HCT116 (cell line): ENCODE measurements at regions not wholly inside any gene's neighbourhood (a gene's known extent, or its start where the extent isn't known, plus 50 kb on each side); places are given as distances from the start of the nearest gene placed in this dataset.

Experiments
- ATAC-seq: fragments of 200-7000 bp; cut with Tn5 transposase; 2 replicates; pipeline ENCODE4 v1.9.1; 2020; ENCODE audit warnings: mild to moderate bottlenecking, moderate library complexity
- BruUV-seq: library from RNA; stranded (reverse); fragments of 400-500 nt; replicated peaks from 2 replicates; lab custom pipeline; 2021; lab: Mats Ljungman, UMichigan
- CTCF ChIA-PET: fragments of 300-600 bp; sonication (Branson Sonifier 250); formaldehyde crosslinking; loops from one replicate; lab custom pipeline; 2021; ENCODE audit warnings: antibody characterized with exemption; lab: Charles Lee
- POLR2A ChIA-PET: fragments of 300-600, 350-600 bp; sonication (Branson Sonifier 250); formaldehyde crosslinking; loops from one replicate; lab custom pipeline; 2021; ENCODE audit warnings: antibody characterized with exemption; lab: Charles Lee
- RAD21 ChIA-PET, 2 experiments: fragments of 300-600 bp; sonication (Branson Sonifier 250); formaldehyde crosslinking; loops; one replicate each; lab custom pipeline; 2023; ENCODE audit warnings: low total read pairs in 2 of 2; ENCODE audit not compliant: uncharacterized antibody in 2 of 2, unreplicated experiment in 2 of 2, low non-redundant PET in 1 of 2; lab: Charles Lee
- DNase-seq: peaks from one replicate; pipeline ENCODE4 v3.0.0-alpha.2; 2010; ENCODE audit warnings: low read depth, low spot score
- H2AFZ ChIP-seq: fragments of 200-600 bp; shearing (Covaris generic), sonication (generic); 2 replicates; pipeline ENCODE4 v1.6.1; 2017; ENCODE audit warnings: low read depth, mixed run types, mixed read lengths, antibody characterized with exemption, low read length; ENCODE audit not compliant: poor library complexity, severe bottlenecking
- H3K27ac ChIP-seq: 2 replicates; pipeline ENCODE4 v1.5.1; 2012; ENCODE audit warnings: low read depth, low read length
- H3K27me3 ChIP-seq: fragments of 200-600 bp; sonication (generic); 2 replicates; pipeline ENCODE4 v1.6.1; 2016; ENCODE audit warnings: mixed run types, low read length, mixed read lengths; ENCODE audit not compliant: insufficient read depth
- H3K36me3 ChIP-seq, 2 experiments: fragments of 200-500 bp in 1 of 2; fragments of 200-600 bp in 1 of 2; sonication (Bioruptor generic) in 1 of 2; sonication (generic) in 1 of 2; 2 replicates each; pipeline versions ENCODE4 v1.5.1 to v1.6.1; 2014 to 2016; ENCODE audit warnings: low read length in 2 of 2, inconsistent platforms in 1 of 2, mixed read lengths in 1 of 2, mixed run types in 1 of 2; ENCODE audit not compliant: insufficient read depth in 2 of 2, control insufficient read depth in 1 of 2
- H3K4me1 ChIP-seq, 2 experiments: fragments of 200-600 bp in 1 of 2; sonication (generic) in 1 of 2; 2 replicates each; pipeline versions ENCODE4 v1.5.1 to v1.6.1; 2012 to 2017; ENCODE audit warnings: low read length in 2 of 2, inconsistent platforms in 1 of 2, mild to moderate bottlenecking in 1 of 2, mixed read lengths in 1 of 2, mixed run types in 1 of 2, moderate library complexity in 1 of 2; ENCODE audit not compliant: insufficient read depth in 2 of 2, control insufficient read depth in 1 of 2
- H3K4me2 ChIP-seq: fragments of 200-600 bp; sonication (generic); 2 replicates; pipeline ENCODE4 v1.6.1; 2017; ENCODE audit warnings: mixed run types, low read length, mixed read lengths
- H3K4me3 ChIP-seq, 2 experiments: fragments of 200-600 bp in 1 of 2; sonication (generic) in 1 of 2; replicated peaks in 1 of 2; 2 replicates each; pipeline ENCODE4 v1.5.1; 2011 to 2016; ENCODE audit warnings: low read length in 2 of 2, control low read depth in 1 of 2, low read depth in 1 of 2, mild to moderate bottlenecking in 1 of 2, mixed read lengths in 1 of 2, mixed run types in 1 of 2
- H3K79me2 ChIP-seq: fragments of 200-600 bp; sonication (generic); 2 replicates; pipeline ENCODE4 v1.6.1; 2017; ENCODE audit warnings: mild to moderate bottlenecking, mixed run types, low read length, moderate library complexity, mixed read lengths; ENCODE audit not compliant: insufficient read depth
- H3K9ac ChIP-seq: fragments of 200-600 bp; sonication (generic); 2 replicates; pipeline ENCODE4 v1.6.1; 2016; ENCODE audit warnings: low read length, mixed read lengths
- H3K9me2 ChIP-seq: fragments of 200-600 bp; sonication (generic), shearing (Covaris generic); 2 replicates; pipeline ENCODE4 v1.6.1; 2017; ENCODE audit warnings: mixed run types, mild to moderate bottlenecking, moderate library complexity; ENCODE audit not compliant: insufficient read depth
- H3K9me3 ChIP-seq, 2 experiments: fragments of 200-500 bp in 1 of 2; fragments of 200-600 bp in 1 of 2; sonication (Bioruptor generic) in 1 of 2; sonication (generic) in 1 of 2; 2 replicates each; pipeline ENCODE4 v1.6.1; 2014 to 2017; ENCODE audit warnings: low read length in 2 of 2, mixed read lengths in 2 of 2, inconsistent platforms in 1 of 2, low read depth in 1 of 2, mild to moderate bottlenecking in 1 of 2, mixed run types in 1 of 2, moderate library complexity in 1 of 2; ENCODE audit not compliant: control insufficient read depth in 1 of 2, insufficient read depth in 1 of 2
- H4K20me1 ChIP-seq: fragments of 200-600 bp; sonication (generic), shearing (Covaris generic); 2 replicates; pipeline ENCODE4 v1.6.1; 2017; ENCODE audit warnings: mixed run types, mild to moderate bottlenecking, moderate library complexity; ENCODE audit not compliant: insufficient read depth
- CEBPB ChIP-seq: IDR thresholded peaks from 2 replicates; pipeline ENCODE4 v1.6.1; 2012; ENCODE audit warnings: low read depth
- CTCF ChIP-seq, 3 experiments: fragments of 200-600 bp in 1 of 3; sonication (generic) in 1 of 3; IDR thresholded peaks in 2 of 3; conservative IDR thresholded peaks in 1 of 3; 2 replicates each; pipeline ENCODE4 v1.5.1; 2012 to 2017; ENCODE audit warnings: low read depth in 2 of 3, low read length in 2 of 3, antibody characterized with exemption in 1 of 3, borderline replicate concordance in 1 of 3, control low read depth in 1 of 3, mild to moderate bottlenecking in 1 of 3, mixed read lengths in 1 of 3, mixed run types in 1 of 3, moderate library complexity in 1 of 3; ENCODE audit not compliant: insufficient read depth in 1 of 3
- ELF1 ChIP-seq: IDR thresholded peaks from 2 replicates; pipeline ENCODE4 v1.6.1; 2012; ENCODE audit warnings: low read depth, borderline replicate concordance
- EZH2 ChIP-seq: fragments of 200-600 bp; sonication (generic); IDR thresholded peaks from 2 replicates; pipeline ENCODE4 v1.6.1; 2017; ENCODE audit warnings: antibody characterized with exemption, mixed run types
- FOSL1 ChIP-seq: IDR thresholded peaks from 2 replicates; pipeline ENCODE4 v1.6.1; 2012; ENCODE audit warnings: low read depth
- MAX ChIP-seq: IDR thresholded peaks from 2 replicates; pipeline ENCODE4 v1.6.1; 2012
- POLR2AphosphoS5 ChIP-seq: IDR thresholded peaks from 2 replicates; pipeline ENCODE4 v1.6.1; 2011; ENCODE audit warnings: mild to moderate bottlenecking, low read depth, low read length, moderate library complexity
- RAD21 ChIP-seq: IDR thresholded peaks from 2 replicates; pipeline ENCODE4 v1.6.1; 2012; ENCODE audit warnings: low read depth, mild to moderate bottlenecking
- SRF ChIP-seq: IDR thresholded peaks from 2 replicates; pipeline ENCODE4 v1.6.1; 2012; ENCODE audit warnings: low read depth
- TCF7L2 ChIP-seq: IDR thresholded peaks from 2 replicates; pipeline ENCODE4 v1.7.0; 2011; ENCODE audit warnings: borderline replicate concordance, inconsistent platforms; ENCODE audit not compliant: insufficient read depth, insufficient read length; ENCODE audit errors: extremely low read depth
- YY1 ChIP-seq: IDR thresholded peaks from 2 replicates; pipeline ENCODE4 v1.6.1; 2011; ENCODE audit warnings: low read length, low read depth, moderate library complexity, mild to moderate bottlenecking; ENCODE audit not compliant: insufficient replicate concordance; ENCODE audit errors: extremely low read depth
- ZBTB33 ChIP-seq: IDR thresholded peaks from 2 replicates; pipeline ENCODE4 v1.6.1; 2011; ENCODE audit warnings: mild to moderate bottlenecking, low read length, moderate library complexity; ENCODE audit not compliant: insufficient replicate concordance; ENCODE audit errors: extremely low read depth
- ZFX ChIP-seq: fragments of 450-650 bp; IDR thresholded peaks from 2 replicates; pipeline ENCODE4 v1.6.1; 2017
- intact Hi-C: fragments of 100-400 bp; cut with micrococcal nuclease; formaldehyde crosslinking; loops from 2 replicates; pipeline ENCODE4 v1.10.0; 2022

- H3K36me3 ChIP-seq = no peaks in the 10 kb centered on the region
- TF ChIP-seq ELF1 (no peak), FOSL1 (no peak), POLR2AphosphoS5 (no peak), CTCF (IDR thresholded peaks at IDR 0.05 in 2 of 3, conservative IDR thresholded peaks at IDR 0.05 in 1 of 3; ENCODE audit: borderline replicate concordance in 1 of 3, insufficient read depth in 1 of 3, low read depth in 2 of 3, low read length in 2 of 3) (no peak), SRF (no peak)
- TF ChIP-seq, all 23 proteins: peak for 0
- Histone ChIP-seq H3K9ac (no peak overlapping the region), H4K20me1 (no peaks in the 10 kb centered on the region; the same call in 1 of the 2 replicates), H3K9me3 (no peaks in the 10 kb centered on the region), H2AFZ (no peak overlapping the region), H3K4me3 (no peak overlapping the region), H3K4me2 (no peak overlapping the region), H3K79me2 (no peaks in the 10 kb centered on the region), H3K4me1 (no peaks in the 10 kb centered on the region), H3K9me2 (no peaks in the 10 kb centered on the region), H3K27ac (no peak overlapping the region), H3K27me3 (no peaks in the 10 kb centered on the region)
- CTCF ChIA-PET = no interaction called here
- intact Hi-C loops = no loop called here
- POLR2A ChIA-PET = no interaction called here
- RAD21 ChIA-PET = no interaction called here
- ATAC-seq (no peak), DNase-seq (no peak)
- BruUV-seq = no TSS peak
Measured at GRCh38 chr15:38876621-38877020, 312.0 kb upstream of the RASGRP1 start.

- H3K4me2 ChIP-seq = no peak overlapping the region
- H3K27me3 ChIP-seq = no peaks in the 10 kb centered on the region
- no peaks in the 10 kb centered on the region for H3K79me2 ChIP-seq
- no peak for ATAC-seq
- RAD21 ChIA-PET = no interaction called here
- H3K9ac ChIP-seq = no peak overlapping the region
- no peaks in the 10 kb centered on the region for H3K9me2 ChIP-seq
- intact Hi-C loops = no loop called here
- H3K27ac ChIP-seq = no peak overlapping the region
- TF ChIP-seq EZH2 (no peak), YY1 (no peak), POLR2AphosphoS5 (no peak), ZBTB33 (no peak), MAX (no peak), TCF7L2 (no peak), RAD21 (no peak), ZFX (no peak), CEBPB (no peak), ELF1 (no peak), SRF (no peak)
- CTCF ChIA-PET = no interaction called here
- POLR2A ChIA-PET = no interaction called here
- no peaks in the 10 kb centered on the region for H3K9me3 ChIP-seq
- no peaks in the 10 kb centered on the region for H3K4me1 ChIP-seq
- no TSS peak for BruUV-seq
- no peak for DNase-seq
- H3K4me3 ChIP-seq = no peak overlapping the region
- no peaks in the 10 kb centered on the region; the same call in 1 of the 2 replicates for H4K20me1 ChIP-seq
- no peaks in the 10 kb centered on the region for H3K36me3 ChIP-seq
- H2AFZ ChIP-seq = no peak overlapping the region
Measured at GRCh38 chr15:38877471-38877870, 312.9 kb upstream of the RASGRP1 start.
